HCT116 (cell line): ENCODE measurements at regions not wholly inside any gene's neighbourhood (a gene's known extent, or its start where the extent isn't known, plus 50 kb on each side); places are given as distances from the start of the nearest gene placed in this dataset.

Experiments used
- CTCF ChIP-seq, 3 experiments: fragments of 200-600 bp in 1 of 3; sonication (generic) in 1 of 3; IDR thresholded peaks in 2 of 3; conservative IDR thresholded peaks in 1 of 3; 2 replicates each; pipeline ENCODE4 v1.5.1; 2012 to 2017; ENCODE audit warnings: low read depth in 2 of 3, low read length in 2 of 3, antibody characterized with exemption in 1 of 3, borderline replicate concordance in 1 of 3, control low read depth in 1 of 3, mild to moderate bottlenecking in 1 of 3, mixed read lengths in 1 of 3, mixed run types in 1 of 3, moderate library complexity in 1 of 3; ENCODE audit not compliant: insufficient read depth in 1 of 3
- EZH2 ChIP-seq: fragments of 200-600 bp; sonication (generic); IDR thresholded peaks from 2 replicates; pipeline ENCODE4 v1.6.1; 2017; ENCODE audit warnings: antibody characterized with exemption, mixed run types
- YY1 ChIP-seq: IDR thresholded peaks from 2 replicates; pipeline ENCODE4 v1.6.1; 2011; ENCODE audit warnings: low read length, low read depth, moderate library complexity, mild to moderate bottlenecking; ENCODE audit not compliant: insufficient replicate concordance; ENCODE audit errors: extremely low read depth

- TF ChIP-seq YY1 (no peak), EZH2 (no peak), CTCF (IDR thresholded peaks at IDR 0.05 in 2 of 3, conservative IDR thresholded peaks at IDR 0.05 in 1 of 3; ENCODE audit: borderline replicate concordance in 1 of 3, insufficient read depth in 1 of 3, low read depth in 2 of 3, low read length in 2 of 3) (no peak)
Measured at GRCh38 chr1:4027492-4028138, 127.5 kb upstream of the C1orf174 start.
